ENCODE measurements at regions not wholly inside any gene's neighbourhood (a gene's known extent, or its start where the extent isn't known, plus 50 kb on each side); places are given as distances from the start of the nearest gene placed in this dataset.

DNA sequence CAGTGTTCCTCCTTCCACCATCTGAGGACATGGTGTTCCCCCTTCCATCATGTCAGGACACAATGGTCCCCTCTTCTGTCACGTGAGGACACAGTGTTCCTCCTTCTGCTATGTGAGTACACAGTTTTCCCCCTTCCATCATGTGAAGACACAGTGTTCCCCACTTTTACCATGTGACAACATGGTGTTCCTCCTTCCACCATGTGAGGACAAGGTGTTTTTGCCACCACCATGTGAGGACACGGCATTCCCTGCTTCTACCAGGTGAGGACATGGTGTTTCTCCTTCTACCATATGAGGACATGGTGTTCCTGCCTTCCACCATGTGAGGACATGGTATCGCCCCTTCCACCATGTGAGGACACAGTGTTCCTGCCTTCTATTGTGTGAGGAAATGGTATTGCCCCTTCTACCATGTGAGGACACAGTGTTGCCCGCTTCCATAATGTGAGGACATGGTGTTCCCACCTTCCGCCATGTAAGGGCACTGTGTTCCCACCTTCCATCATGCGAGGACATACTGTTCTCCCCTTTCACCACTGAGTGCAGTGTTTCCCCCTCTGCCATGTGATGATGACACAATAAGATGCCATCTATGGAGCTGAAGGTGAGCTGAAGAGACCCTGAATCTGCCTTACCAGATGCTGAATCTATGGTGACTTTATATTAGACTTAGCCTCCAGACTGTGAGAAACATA is 132.3 kb downstream of the FCRL5 start:
- no peaks in the 10 kb centered on the region for H3K4me1 ChIP-seq (ENCODE audit: insufficient read depth, insufficient read length)
- no peak overlapping the region for H3K4me3 ChIP-seq (ENCODE audit: insufficient read length, low read depth)
- H3K9ac ChIP-seq (ENCODE audit: insufficient read length, low read depth): no peak overlapping the region

DNA sequence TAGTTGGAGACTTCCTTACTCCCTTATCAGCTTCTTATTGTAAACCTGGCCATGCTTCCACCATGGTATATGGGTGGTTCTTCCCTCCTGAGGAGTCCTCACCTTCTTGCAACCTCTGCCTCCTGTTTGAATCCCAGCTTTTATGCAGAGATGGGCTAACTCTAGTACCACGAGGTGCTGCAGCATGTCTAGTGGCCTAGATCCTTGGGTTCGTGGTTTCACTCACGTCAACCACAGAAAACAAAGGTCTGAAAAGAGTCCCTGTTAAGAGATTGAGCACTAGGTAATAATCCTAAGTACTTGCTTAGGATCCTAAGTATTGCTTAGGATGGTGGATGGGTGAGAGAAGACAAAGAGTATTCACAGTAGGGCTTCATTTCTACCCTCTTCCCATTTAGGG is 133.7 kb downstream of the FCRL5 start:
- TF ChIP-seq ZNF274 (IDR thresholded peaks at IDR 0.05; ENCODE audit: low read depth, low read length) (no peak), YY1 (IDR thresholded peaks at IDR 0.05; ENCODE audit: insufficient read depth, insufficient read length) (no peak), SUZ12 (IDR thresholded peaks at IDR 0.05; ENCODE audit: extremely low read depth, insufficient read depth, insufficient read length) (no peak)
- no peaks in the 10 kb centered on the region; the same call in 1 of the 2 replicates for H3K9me3 ChIP-seq (ENCODE audit: insufficient read depth, low read length)

More for the DNA sequence above, 132.3 kb downstream of the FCRL5 start:
- Histone ChIP-seq H3K9me3 (ENCODE audit: insufficient read depth, low read length) (no peaks in the 10 kb centered on the region; the same call in 1 of the 2 replicates), H3K27me3 (ENCODE audit: insufficient read depth, insufficient read length) (no peaks in the 10 kb centered on the region), H3K36me3 (ENCODE audit: insufficient read depth, insufficient read length, low read length) (no peaks in the 10 kb centered on the region)
- TF ChIP-seq SUZ12 (IDR thresholded peaks at IDR 0.05; ENCODE audit: extremely low read depth, insufficient read depth, insufficient read length) (no peak), YY1 (IDR thresholded peaks at IDR 0.05; ENCODE audit: insufficient read depth, insufficient read length) (no peak), ZNF274 (IDR thresholded peaks at IDR 0.05; ENCODE audit: low read depth, low read length) (no peak)
- DNase-seq (ENCODE audit: low read depth, low spot score): no peak

DNA sequence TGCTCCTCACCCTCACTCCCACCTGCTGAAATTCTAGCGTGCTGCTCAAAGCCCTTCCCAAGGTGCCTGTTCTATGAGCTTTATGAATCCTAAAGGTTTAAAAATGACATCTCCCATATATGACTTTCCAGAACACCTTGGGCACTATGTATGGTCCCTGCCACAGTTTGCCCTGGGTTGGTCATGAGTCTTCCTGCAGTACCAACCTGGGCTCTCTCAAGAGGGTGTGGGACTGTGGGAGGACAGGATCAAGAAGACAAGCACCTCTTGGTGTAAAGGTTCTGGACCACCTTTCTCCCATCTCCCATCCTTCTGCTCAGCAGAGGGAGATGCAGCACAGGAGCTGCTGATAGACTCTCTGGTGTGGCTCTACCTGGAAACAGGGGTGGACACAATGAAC is 134.1 kb downstream of the FCRL5 start:
- Histone ChIP-seq H3K4me3 (ENCODE audit: insufficient read length, low read depth) (no peak overlapping the region), H3K9ac (ENCODE audit: insufficient read length, low read depth) (no peak overlapping the region), H3K9me3 (ENCODE audit: insufficient read depth, low read length) (no peaks in the 10 kb centered on the region), H3K27me3 (ENCODE audit: insufficient read depth, insufficient read length) (no peaks in the 10 kb centered on the region), H3K4me1 (ENCODE audit: insufficient read depth, insufficient read length) (no peaks in the 10 kb centered on the region), H3K36me3 (ENCODE audit: insufficient read depth, insufficient read length, low read length) (no peaks in the 10 kb centered on the region)
- DNase-seq (ENCODE audit: low read depth, low spot score): no peak
- TF ChIP-seq SUZ12 (IDR thresholded peaks at IDR 0.05; ENCODE audit: extremely low read depth, insufficient read depth, insufficient read length) (no peak), YY1 (IDR thresholded peaks at IDR 0.05; ENCODE audit: insufficient read depth, insufficient read length) (no peak), ZNF274 (IDR thresholded peaks at IDR 0.05; ENCODE audit: low read depth, low read length) (no peak)

More for the DNA sequence above, 133.7 kb downstream of the FCRL5 start:
- H3K9ac ChIP-seq (ENCODE audit: insufficient read length, low read depth): no peak overlapping the region
- DNase-seq (ENCODE audit: low read depth, low spot score): no peak
- H3K4me1 ChIP-seq (ENCODE audit: insufficient read depth, insufficient read length): no peaks in the 10 kb centered on the region
- no peak overlapping the region for H3K4me3 ChIP-seq (ENCODE audit: insufficient read length, low read depth)
- H3K27me3 ChIP-seq (ENCODE audit: insufficient read depth, insufficient read length): no peaks in the 10 kb centered on the region
- no peaks in the 10 kb centered on the region for H3K36me3 ChIP-seq (ENCODE audit: insufficient read depth, insufficient read length, low read length)

DNA sequence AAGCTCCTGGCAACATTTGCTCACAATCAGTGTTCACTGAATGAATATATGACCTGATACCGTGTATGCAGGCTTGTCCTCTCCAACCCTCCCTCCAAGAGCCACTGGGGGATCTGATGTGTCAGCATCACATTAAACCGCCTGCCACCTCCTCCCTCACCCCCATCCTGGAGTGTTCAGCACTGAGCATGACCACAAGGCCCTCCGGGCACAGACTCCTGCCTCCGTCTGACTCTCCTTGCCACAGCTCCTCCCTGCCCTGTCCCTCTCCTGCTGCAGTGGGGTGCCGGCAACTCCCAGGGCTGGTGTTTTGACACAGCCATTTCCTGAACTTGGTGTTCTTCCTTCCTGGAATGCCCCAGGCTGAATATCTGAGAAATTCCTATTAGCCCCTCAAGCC is 136.7 kb downstream of the FCRL5 start:
- Histone ChIP-seq H3K36me3 (ENCODE audit: insufficient read depth, insufficient read length, low read length) (no peaks in the 10 kb centered on the region), H3K4me3 (ENCODE audit: insufficient read length, low read depth) (no peak overlapping the region), H3K9ac (ENCODE audit: insufficient read length, low read depth) (no peak overlapping the region), H3K4me1 (ENCODE audit: insufficient read depth, insufficient read length) (peaks cover 2% of the 10 kb centered on the region), H3K27me3 (ENCODE audit: insufficient read depth, insufficient read length) (no peaks in the 10 kb centered on the region), H3K9me3 (ENCODE audit: insufficient read depth, low read length) (no peaks in the 10 kb centered on the region)
- no peak for DNase-seq (ENCODE audit: low read depth, low spot score)
- TF ChIP-seq ZNF274 (IDR thresholded peaks at IDR 0.05; ENCODE audit: low read depth, low read length) (no peak), SUZ12 (IDR thresholded peaks at IDR 0.05; ENCODE audit: extremely low read depth, insufficient read depth, insufficient read length) (no peak)

DNA sequence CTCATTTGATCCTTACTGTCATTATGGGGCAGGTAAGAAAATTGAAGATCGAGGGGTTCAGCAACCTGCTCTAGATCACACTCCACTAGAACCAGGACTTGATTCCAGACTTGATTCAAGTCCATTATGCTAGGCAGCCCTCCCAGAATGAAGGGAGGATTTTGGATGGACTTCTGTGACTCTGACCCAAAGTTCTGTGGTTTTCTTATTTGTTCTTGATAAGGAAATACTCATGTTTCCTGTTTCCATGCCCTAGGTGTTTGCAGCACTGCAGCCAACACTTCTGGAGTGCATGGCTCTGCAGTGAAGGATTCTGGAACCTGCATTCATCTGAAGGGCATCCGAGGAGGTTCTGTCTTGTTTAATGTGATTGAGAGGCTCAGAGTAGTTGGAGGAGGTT is 140.0 kb downstream of the FCRL5 start:
- no peak for DNase-seq (ENCODE audit: low read depth, low spot score)
- no peaks in the 10 kb centered on the region for H3K36me3 ChIP-seq (ENCODE audit: insufficient read depth, insufficient read length, low read length)
- H3K9me3 ChIP-seq (ENCODE audit: insufficient read depth, low read length): no peaks in the 10 kb centered on the region; the same call in 1 of the 2 replicates
- no peak for TF ChIP-seq ZNF274 (IDR thresholded peaks at IDR 0.05; ENCODE audit: low read depth, low read length)
- TF ChIP-seq YY1 (IDR thresholded peaks at IDR 0.05; ENCODE audit: insufficient read depth, insufficient read length): no peak
- TF ChIP-seq SUZ12 (IDR thresholded peaks at IDR 0.05; ENCODE audit: extremely low read depth, insufficient read depth, insufficient read length): no peak
- H3K9ac ChIP-seq (ENCODE audit: insufficient read length, low read depth): no peak overlapping the region
- H3K27me3 ChIP-seq (ENCODE audit: insufficient read depth, insufficient read length): no peaks in the 10 kb centered on the region
- no peak overlapping the region for H3K4me3 ChIP-seq (ENCODE audit: insufficient read length, low read depth)
- H3K4me1 ChIP-seq (ENCODE audit: insufficient read depth, insufficient read length): peaks cover 2% of the 10 kb centered on the region

DNA sequence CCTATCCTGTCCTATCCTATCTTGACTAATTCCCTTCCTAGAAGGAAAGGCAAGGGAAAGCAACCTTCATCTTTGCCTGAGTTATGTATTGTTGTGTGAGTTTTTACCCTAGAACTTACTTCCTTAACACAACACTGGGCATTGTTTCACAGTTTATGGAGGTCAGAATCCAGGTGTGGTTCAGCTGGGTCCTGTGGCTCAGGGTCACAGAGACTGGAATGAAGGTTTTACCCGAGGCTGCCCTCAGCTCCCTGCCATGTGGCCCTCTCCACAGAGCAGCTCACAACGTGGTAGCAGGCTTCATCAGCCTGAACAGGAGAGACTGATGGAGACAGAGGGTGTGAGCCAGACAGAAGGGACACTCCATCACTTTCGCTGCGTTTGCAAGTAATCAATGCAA is 140.5 kb downstream of the FCRL5 start:
- no peaks in the 10 kb centered on the region; the same call in 1 of the 2 replicates for H3K9me3 ChIP-seq (ENCODE audit: insufficient read depth, low read length)
- no peak overlapping the region for H3K9ac ChIP-seq (ENCODE audit: insufficient read length, low read depth)
- no peaks in the 10 kb centered on the region for H3K27me3 ChIP-seq (ENCODE audit: insufficient read depth, insufficient read length)
- no peak overlapping the region for H3K4me3 ChIP-seq (ENCODE audit: insufficient read length, low read depth)
- no peak for TF ChIP-seq YY1 (IDR thresholded peaks at IDR 0.05; ENCODE audit: insufficient read depth, insufficient read length)
- no peak for TF ChIP-seq SUZ12 (IDR thresholded peaks at IDR 0.05; ENCODE audit: extremely low read depth, insufficient read depth, insufficient read length)
- peaks cover 2% of the 10 kb centered on the region for H3K4me1 ChIP-seq (ENCODE audit: insufficient read depth, insufficient read length)
- H3K36me3 ChIP-seq (ENCODE audit: insufficient read depth, insufficient read length, low read length): no peaks in the 10 kb centered on the region
- DNase-seq (ENCODE audit: low read depth, low spot score): no peak

DNA sequence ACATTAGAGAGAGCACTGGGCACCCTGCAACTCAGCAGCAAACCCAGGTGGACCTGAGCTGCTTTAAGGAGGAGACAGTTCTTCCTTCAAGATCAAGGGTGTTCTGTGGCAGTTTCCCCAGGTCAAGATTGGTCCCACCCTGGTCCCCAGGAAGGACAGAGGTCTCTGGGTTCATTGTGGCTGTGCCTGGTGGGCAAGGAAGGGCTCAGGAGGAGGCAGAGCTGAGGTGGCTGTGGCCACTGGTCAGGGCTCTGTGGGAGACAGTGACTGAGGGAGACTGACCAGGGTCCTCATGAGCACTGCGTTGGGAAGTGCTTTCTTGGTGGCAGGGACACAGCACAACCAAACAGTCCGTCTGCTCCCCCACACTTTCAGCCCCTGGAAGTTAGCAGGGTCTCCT is 141.3 kb downstream of the FCRL5 start:
- no peak for DNase-seq (ENCODE audit: low read depth, low spot score)
- H3K4me3 ChIP-seq (ENCODE audit: insufficient read length, low read depth): no peak overlapping the region
- no peaks in the 10 kb centered on the region; the same call in 1 of the 2 replicates for H3K9me3 ChIP-seq (ENCODE audit: insufficient read depth, low read length)
- peaks cover 2% of the 10 kb centered on the region for H3K4me1 ChIP-seq (ENCODE audit: insufficient read depth, insufficient read length)
- H3K36me3 ChIP-seq (ENCODE audit: insufficient read depth, insufficient read length, low read length): no peaks in the 10 kb centered on the region
- TF ChIP-seq YY1 (IDR thresholded peaks at IDR 0.05; ENCODE audit: insufficient read depth, insufficient read length): no peak
- no peak for TF ChIP-seq ZNF274 (IDR thresholded peaks at IDR 0.05; ENCODE audit: low read depth, low read length)
- no peak overlapping the region for H3K9ac ChIP-seq (ENCODE audit: insufficient read length, low read depth)
- H3K27me3 ChIP-seq (ENCODE audit: insufficient read depth, insufficient read length): no peaks in the 10 kb centered on the region
